ENCODE measurements at regions not wholly inside any gene's neighbourhood (a gene's known extent, or its start where the extent isn't known, plus 50 kb on each side); places are given as distances from the start of the nearest gene placed in this dataset.

DNA sequence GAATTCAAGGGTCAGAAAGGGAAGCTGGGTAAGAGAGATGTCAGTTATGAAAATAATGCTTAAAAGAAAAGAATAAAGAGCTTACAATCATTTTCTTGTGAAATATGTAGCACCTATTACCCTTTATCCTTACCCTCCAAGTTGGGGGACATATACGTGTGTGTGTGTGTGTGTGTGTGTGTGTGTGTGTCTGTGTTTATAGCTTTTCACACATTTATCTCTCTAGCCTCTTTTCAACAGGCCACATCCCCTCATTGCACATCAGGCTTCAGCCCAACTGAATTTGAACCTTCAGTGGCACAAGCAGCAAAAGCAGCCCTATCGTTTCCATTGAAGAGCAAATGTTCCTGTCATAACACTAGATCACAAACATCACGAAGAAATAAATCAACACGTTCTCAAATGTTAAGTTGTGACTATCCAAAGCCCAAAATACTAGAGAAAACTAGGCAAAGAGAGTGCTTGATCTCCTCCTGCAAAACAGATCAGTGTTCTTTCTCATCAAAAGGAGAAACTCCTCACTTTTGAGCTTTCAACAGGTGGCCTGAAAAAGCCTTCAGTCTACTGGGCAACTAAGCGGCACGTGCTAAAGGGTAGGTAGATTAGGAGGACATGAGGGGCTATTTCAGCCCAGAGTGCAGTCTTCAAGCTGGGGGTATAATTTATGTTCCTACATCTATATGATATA lies 416.4 kb downstream of the EFNA5 start:
- TF ChIP-seq, protein P1, sequence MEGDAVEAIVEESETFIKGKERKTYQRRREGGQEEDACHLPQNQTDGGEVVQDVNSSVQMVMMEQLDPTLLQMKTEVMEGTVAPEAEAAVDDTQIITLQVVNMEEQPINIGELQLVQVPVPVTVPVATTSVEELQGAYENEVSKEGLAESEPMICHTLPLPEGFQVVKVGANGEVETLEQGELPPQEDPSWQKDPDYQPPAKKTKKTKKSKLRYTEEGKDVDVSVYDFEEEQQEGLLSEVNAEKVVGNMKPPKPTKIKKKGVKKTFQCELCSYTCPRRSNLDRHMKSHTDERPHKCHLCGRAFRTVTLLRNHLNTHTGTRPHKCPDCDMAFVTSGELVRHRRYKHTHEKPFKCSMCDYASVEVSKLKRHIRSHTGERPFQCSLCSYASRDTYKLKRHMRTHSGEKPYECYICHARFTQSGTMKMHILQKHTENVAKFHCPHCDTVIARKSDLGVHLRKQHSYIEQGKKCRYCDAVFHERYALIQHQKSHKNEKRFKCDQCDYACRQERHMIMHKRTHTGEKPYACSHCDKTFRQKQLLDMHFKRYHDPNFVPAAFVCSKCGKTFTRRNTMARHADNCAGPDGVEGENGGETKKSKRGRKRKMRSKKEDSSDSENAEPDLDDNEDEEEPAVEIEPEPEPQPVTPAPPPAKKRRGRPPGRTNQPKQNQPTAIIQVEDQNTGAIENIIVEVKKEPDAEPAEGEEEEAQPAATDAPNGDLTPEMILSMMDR (IDR thresholded peaks at IDR 0.05), result no peak
- no peaks in the 10 kb centered on the region for H3K9me3 ChIP-seq

DNA sequence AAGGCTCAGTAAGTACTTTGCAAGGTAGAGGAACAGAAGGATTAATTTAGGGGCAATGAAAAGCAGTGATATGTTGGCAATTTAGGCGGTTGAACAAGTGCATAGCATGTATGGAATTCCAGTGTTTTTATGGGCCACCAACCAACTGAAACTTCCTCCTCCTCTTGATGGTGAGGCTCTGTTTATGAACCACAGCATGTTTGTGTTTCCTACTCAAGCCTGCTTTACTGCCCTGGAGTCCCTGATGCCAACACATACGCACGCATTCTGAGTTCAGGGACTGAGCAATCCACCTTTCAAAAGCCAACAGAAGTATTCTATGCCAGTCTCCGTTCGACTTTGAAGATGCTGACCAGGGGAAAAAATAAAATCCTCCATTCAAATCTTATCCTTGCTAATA lies 417.5 kb downstream of the EFNA5 start:
- no peaks in the 10 kb centered on the region for H3K27me3 ChIP-seq
- no peak overlapping the region for H3K4me3 ChIP-seq (ENCODE audit: low read depth in 1 of 2, low read length in 1 of 2)
- H3K36me3 ChIP-seq, result no peaks in the 10 kb centered on the region
- TF ChIP-seq, protein P1 (IDR thresholded peaks at IDR 0.05), result no peak
- no peaks in the 10 kb centered on the region for H3K9me3 ChIP-seq
- no peak overlapping the region for H3K27ac ChIP-seq
- H3K4me1 ChIP-seq (ENCODE audit: control insufficient read depth in 1 of 2, insufficient read depth in 1 of 2, low read depth in 1 of 2, low read length in 1 of 2), result no peaks in the 10 kb centered on the region

More for the DNA sequence above, 416.4 kb downstream of the EFNA5 start:
- Histone ChIP-seq H3K27me3 (no peaks in the 10 kb centered on the region), H3K4me3 (ENCODE audit: low read depth in 1 of 2, low read length in 1 of 2) (no peak overlapping the region), H3K4me1 (ENCODE audit: control insufficient read depth in 1 of 2, insufficient read depth in 1 of 2, low read depth in 1 of 2, low read length in 1 of 2) (no peaks in the 10 kb centered on the region), H3K36me3 (no peaks in the 10 kb centered on the region), H3K27ac (no peak overlapping the region)

DNA sequence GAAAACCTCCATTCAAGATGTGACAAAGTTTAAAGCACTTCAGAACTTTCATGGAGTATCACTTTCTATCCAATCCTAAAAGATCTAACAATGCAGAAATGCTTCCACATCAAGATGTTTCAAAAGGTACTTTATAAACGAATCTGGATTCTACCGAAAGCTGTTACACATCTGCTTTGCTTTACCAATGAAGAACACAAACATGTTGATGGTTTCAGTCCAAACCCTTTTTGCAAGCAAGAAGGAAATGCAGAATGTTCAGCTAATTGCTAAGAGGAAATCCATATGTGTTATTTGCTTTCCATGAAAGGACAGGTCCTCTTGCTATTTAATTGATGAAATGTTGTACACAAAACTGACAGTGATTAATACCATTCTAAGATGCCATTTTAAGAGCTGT lies 419.6 kb downstream of the EFNA5 start:
- TF ChIP-seq, protein P1 (IDR thresholded peaks at IDR 0.05), result no peak
- no peak overlapping the region for H3K4me3 ChIP-seq (ENCODE audit: low read depth in 1 of 2, low read length in 1 of 2)
- H3K4me1 ChIP-seq (ENCODE audit: control insufficient read depth in 1 of 2, insufficient read depth in 1 of 2, low read depth in 1 of 2, low read length in 1 of 2), result no peaks in the 10 kb centered on the region
- H3K27me3 ChIP-seq, result no peaks in the 10 kb centered on the region
- H3K9me3 ChIP-seq, result no peaks in the 10 kb centered on the region
- no peaks in the 10 kb centered on the region for H3K36me3 ChIP-seq
- no peak overlapping the region for H3K27ac ChIP-seq

DNA sequence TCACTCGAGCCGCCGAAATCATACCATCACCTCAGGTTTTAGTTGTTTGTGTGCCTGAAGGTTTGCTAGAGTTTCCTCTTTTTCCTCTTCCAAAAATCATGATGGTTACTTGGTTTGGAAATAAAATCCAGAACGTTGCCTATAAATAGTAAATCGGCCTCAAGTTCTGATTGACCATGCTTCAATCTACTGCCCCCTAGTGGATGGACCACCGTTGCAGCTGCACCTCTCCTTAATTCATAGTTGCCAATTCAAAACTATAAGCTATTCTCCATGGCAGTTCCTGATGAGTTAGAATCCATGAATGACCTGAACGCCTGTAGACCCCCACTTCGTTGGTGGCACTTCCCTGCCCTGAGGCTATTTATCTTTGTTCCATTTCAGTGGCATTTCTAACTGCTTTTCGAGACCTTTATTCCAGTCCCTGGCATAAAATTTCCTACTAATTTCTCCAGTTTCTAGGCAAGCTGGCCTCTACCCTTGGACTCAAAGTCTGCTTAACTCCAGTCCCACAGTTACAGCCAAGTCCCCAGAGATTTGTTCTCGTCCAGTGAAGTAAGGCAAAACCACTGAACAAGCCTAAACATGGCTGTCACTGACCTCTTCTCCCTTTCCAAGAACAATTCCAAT lies 422.6 kb downstream of the EFNA5 start:
- H3K9me3 ChIP-seq, result no peaks in the 10 kb centered on the region
- no peaks in the 10 kb centered on the region for H3K27me3 ChIP-seq
- TF ChIP-seq, protein P1 (IDR thresholded peaks at IDR 0.05), result peak; percentile 60
- no peaks in the 10 kb centered on the region for H3K4me1 ChIP-seq (ENCODE audit: control insufficient read depth in 1 of 2, insufficient read depth in 1 of 2, low read depth in 1 of 2, low read length in 1 of 2)
- no peaks in the 10 kb centered on the region for H3K36me3 ChIP-seq
- H3K4me3 ChIP-seq (ENCODE audit: low read depth in 1 of 2, low read length in 1 of 2), result no peak overlapping the region
- H3K27ac ChIP-seq, result no peak overlapping the region

DNA sequence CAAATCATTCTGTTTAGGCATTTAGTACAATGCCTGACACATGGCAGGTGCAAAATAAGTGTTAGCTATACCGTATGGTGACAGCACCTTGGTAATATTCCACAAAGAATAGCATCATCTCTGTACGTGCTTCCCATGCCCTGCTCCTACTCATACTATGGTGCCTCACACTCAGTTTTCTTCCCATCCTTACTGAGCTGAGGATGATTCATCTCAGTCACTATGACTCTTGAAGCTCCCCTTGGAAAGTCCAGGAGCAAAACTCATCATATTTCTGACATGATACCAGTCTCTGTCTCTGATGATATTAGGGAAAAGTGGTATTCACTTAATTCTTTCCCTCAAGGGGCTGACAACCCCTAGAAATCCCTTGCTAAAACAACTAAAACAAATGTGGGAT lies 423.3 kb downstream of the EFNA5 start:
- H3K4me1 ChIP-seq (ENCODE audit: control insufficient read depth in 1 of 2, insufficient read depth in 1 of 2, low read depth in 1 of 2, low read length in 1 of 2), result no peaks in the 10 kb centered on the region

More for the DNA sequence above, 423.3 kb downstream of the EFNA5 start:
- Histone ChIP-seq H3K36me3 (no peaks in the 10 kb centered on the region), H3K27me3 (no peaks in the 10 kb centered on the region), H3K9me3 (no peaks in the 10 kb centered on the region), H3K4me3 (ENCODE audit: low read depth in 1 of 2, low read length in 1 of 2) (no peak overlapping the region), H3K27ac (no peak overlapping the region)
- TF ChIP-seq, protein P1 (IDR thresholded peaks at IDR 0.05), result no peak

Measured in neutrophil (primary cell).